ENCODE measurements at regions not wholly inside any gene's neighbourhood (a gene's known extent, or its start where the extent isn't known, plus 50 kb on each side); places are given as distances from the start of the nearest gene placed in this dataset.

GRCh38 chr12:114073076-114073475 lies 107.0 kb upstream of the RBM19 start:
- H3K36me3 ChIP-seq (ENCODE audit: control insufficient read depth in 1 of 2, insufficient read depth in 2 of 2, low read length in 2 of 2), result no peaks in the 10 kb centered on the region
- intact Hi-C loops (cut with micrococcal nuclease), result no loop called here
- H3K9ac ChIP-seq (ENCODE audit: low read length), result no peak overlapping the region
- ChIA-PET POLR2A (no interaction called here), CTCF (no interaction called here), RAD21 (ENCODE audit: low non-redundant PET in 1 of 2, low total read pairs in 2 of 2, uncharacterized antibody in 2 of 2, unreplicated experiment in 2 of 2) (no interaction called here)
- H3K27me3 ChIP-seq (ENCODE audit: insufficient read depth, low read length), result peaks cover 65% of the 10 kb centered on the region
- H3K27ac ChIP-seq (ENCODE audit: low read depth, low read length), result no peak overlapping the region
- no TSS peak for BruUV-seq (replicated peaks)
- TF ChIP-seq, protein P1, sequence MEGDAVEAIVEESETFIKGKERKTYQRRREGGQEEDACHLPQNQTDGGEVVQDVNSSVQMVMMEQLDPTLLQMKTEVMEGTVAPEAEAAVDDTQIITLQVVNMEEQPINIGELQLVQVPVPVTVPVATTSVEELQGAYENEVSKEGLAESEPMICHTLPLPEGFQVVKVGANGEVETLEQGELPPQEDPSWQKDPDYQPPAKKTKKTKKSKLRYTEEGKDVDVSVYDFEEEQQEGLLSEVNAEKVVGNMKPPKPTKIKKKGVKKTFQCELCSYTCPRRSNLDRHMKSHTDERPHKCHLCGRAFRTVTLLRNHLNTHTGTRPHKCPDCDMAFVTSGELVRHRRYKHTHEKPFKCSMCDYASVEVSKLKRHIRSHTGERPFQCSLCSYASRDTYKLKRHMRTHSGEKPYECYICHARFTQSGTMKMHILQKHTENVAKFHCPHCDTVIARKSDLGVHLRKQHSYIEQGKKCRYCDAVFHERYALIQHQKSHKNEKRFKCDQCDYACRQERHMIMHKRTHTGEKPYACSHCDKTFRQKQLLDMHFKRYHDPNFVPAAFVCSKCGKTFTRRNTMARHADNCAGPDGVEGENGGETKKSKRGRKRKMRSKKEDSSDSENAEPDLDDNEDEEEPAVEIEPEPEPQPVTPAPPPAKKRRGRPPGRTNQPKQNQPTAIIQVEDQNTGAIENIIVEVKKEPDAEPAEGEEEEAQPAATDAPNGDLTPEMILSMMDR (IDR thresholded peaks at IDR 0.05 in 2 of 3, conservative IDR thresholded peaks at IDR 0.05 in 1 of 3; ENCODE audit: borderline replicate concordance in 1 of 3, insufficient read depth in 1 of 3, low read depth in 2 of 3, low read length in 2 of 3), result no peak
- TF ChIP-seq CBX3 (IDR thresholded peaks at IDR 0.05; ENCODE audit: low read depth), result no peak
- no peak for TF ChIP-seq SIN3A (IDR thresholded peaks at IDR 0.05; ENCODE audit: low read depth)
- no peak for TF ChIP-seq POLR2A (IDR thresholded peaks at IDR 0.05; ENCODE audit: borderline replicate concordance, extremely low read depth, insufficient read depth, insufficient read length)
- TF ChIP-seq SP1 (IDR thresholded peaks at IDR 0.05; ENCODE audit: low read depth), result no peak
- no peak for TF ChIP-seq ELF1 (IDR thresholded peaks at IDR 0.05; ENCODE audit: borderline replicate concordance, low read depth)
- TF ChIP-seq TCF7L2 (IDR thresholded peaks at IDR 0.05; ENCODE audit: borderline replicate concordance, extremely low read depth, insufficient read depth, insufficient read length), result no peak
- no peak for TF ChIP-seq ZFX (IDR thresholded peaks at IDR 0.05)
- TF ChIP-seq, protein P2, sequence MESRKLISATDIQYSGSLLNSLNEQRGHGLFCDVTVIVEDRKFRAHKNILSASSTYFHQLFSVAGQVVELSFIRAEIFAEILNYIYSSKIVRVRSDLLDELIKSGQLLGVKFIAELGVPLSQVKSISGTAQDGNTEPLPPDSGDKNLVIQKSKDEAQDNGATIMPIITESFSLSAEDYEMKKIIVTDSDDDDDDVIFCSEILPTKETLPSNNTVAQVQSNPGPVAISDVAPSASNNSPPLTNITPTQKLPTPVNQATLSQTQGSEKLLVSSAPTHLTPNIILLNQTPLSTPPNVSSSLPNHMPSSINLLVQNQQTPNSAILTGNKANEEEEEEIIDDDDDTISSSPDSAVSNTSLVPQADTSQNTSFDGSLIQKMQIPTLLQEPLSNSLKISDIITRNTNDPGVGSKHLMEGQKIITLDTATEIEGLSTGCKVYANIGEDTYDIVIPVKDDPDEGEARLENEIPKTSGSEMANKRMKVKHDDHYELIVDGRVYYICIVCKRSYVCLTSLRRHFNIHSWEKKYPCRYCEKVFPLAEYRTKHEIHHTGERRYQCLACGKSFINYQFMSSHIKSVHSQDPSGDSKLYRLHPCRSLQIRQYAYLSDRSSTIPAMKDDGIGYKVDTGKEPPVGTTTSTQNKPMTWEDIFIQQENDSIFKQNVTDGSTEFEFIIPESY (IDR thresholded peaks at IDR 0.05; ENCODE audit: extremely low read depth, insufficient replicate concordance, low read length), result no peak
- TF ChIP-seq, protein P3, sequence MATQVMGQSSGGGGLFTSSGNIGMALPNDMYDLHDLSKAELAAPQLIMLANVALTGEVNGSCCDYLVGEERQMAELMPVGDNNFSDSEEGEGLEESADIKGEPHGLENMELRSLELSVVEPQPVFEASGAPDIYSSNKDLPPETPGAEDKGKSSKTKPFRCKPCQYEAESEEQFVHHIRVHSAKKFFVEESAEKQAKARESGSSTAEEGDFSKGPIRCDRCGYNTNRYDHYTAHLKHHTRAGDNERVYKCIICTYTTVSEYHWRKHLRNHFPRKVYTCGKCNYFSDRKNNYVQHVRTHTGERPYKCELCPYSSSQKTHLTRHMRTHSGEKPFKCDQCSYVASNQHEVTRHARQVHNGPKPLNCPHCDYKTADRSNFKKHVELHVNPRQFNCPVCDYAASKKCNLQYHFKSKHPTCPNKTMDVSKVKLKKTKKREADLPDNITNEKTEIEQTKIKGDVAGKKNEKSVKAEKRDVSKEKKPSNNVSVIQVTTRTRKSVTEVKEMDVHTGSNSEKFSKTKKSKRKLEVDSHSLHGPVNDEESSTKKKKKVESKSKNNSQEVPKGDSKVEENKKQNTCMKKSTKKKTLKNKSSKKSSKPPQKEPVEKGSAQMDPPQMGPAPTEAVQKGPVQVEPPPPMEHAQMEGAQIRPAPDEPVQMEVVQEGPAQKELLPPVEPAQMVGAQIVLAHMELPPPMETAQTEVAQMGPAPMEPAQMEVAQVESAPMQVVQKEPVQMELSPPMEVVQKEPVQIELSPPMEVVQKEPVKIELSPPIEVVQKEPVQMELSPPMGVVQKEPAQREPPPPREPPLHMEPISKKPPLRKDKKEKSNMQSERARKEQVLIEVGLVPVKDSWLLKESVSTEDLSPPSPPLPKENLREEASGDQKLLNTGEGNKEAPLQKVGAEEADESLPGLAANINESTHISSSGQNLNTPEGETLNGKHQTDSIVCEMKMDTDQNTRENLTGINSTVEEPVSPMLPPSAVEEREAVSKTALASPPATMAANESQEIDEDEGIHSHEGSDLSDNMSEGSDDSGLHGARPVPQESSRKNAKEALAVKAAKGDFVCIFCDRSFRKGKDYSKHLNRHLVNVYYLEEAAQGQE (IDR thresholded peaks at IDR 0.05; ENCODE audit: low read depth), result no peak
- no peak for TF ChIP-seq POLR2AphosphoS5 (IDR thresholded peaks at IDR 0.05; ENCODE audit: low read depth, low read length)
- no peak overlapping the region for H3K4me2 ChIP-seq (ENCODE audit: low read length)
- H3K9me3 ChIP-seq (ENCODE audit: control insufficient read depth in 1 of 2, insufficient read depth in 1 of 2, low read depth in 1 of 2, low read length in 2 of 2), result no peaks in the 10 kb centered on the region
- H4K20me1 ChIP-seq (ENCODE audit: insufficient read depth), result no peaks in the 10 kb centered on the region
- no peaks in the 10 kb centered on the region for H3K9me2 ChIP-seq (ENCODE audit: insufficient read depth)
- H2AFZ ChIP-seq (ENCODE audit: low read depth, low read length, poor library complexity, severe bottlenecking), result no peak overlapping the region
- DNase-seq (ENCODE audit: low read depth, low spot score) (no peak), ATAC-seq (no peak)
- no peak overlapping the region for H3K4me3 ChIP-seq (replicated peaks in 1 of 2; ENCODE audit: low read depth in 1 of 2, low read length in 2 of 2)
- no peaks in the 10 kb centered on the region for H3K4me1 ChIP-seq (ENCODE audit: control insufficient read depth in 1 of 2, insufficient read depth in 2 of 2, low read length in 2 of 2)
- H3K79me2 ChIP-seq (ENCODE audit: insufficient read depth, low read length), result no peaks in the 10 kb centered on the region
